GM18499 (cell line): ENCODE measurements at regions not wholly inside any gene's neighbourhood (a gene's known extent, or its start where the extent isn't known, plus 50 kb on each side); places are given as distances from the start of the nearest gene placed in this dataset.
"Not testable (repeated sequence)": the region's sequence is repeated elsewhere in the genome, so short reads cannot be mapped to it uniquely, and the experiment has no call there.

ENCODE experiments used
- ATAC-seq: cut with Tn5 transposase; IDR thresholded peaks from one replicate; pipeline ENCODE4 v1.9.1; 2021; ENCODE audit warnings: moderate number of reproducible peaks; ENCODE audit not compliant: insufficient read depth, unreplicated experiment

GRCh38 chr13:90272356-90272755 lies 1075.1 kb upstream of the MIR17HG start:
- ATAC-seq: no peak

DNA sequence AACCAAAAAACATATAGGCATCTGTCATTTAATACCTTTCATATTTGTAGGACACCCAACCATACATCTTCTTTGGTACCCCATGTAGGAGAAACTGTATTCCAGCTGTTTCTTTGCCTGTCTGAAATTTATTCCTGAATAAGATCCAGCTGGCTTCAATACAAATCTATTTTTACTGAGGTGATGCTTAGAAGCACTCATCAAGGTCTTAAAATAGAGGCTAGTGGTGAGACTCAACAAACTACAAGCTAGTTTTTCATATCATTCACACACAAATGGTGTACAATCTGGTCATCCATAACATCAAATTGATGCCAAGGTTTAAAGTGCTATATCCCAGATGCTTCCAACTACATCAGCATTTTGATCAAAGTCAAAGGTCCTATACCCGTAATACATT lies 1071.3 kb upstream of the MIR17HG start:
- ATAC-seq: no peak

GRCh38 chr13:90278231-90278630 lies 1069.3 kb upstream of the MIR17HG start:
- ATAC-seq: not testable (repeated sequence)

DNA sequence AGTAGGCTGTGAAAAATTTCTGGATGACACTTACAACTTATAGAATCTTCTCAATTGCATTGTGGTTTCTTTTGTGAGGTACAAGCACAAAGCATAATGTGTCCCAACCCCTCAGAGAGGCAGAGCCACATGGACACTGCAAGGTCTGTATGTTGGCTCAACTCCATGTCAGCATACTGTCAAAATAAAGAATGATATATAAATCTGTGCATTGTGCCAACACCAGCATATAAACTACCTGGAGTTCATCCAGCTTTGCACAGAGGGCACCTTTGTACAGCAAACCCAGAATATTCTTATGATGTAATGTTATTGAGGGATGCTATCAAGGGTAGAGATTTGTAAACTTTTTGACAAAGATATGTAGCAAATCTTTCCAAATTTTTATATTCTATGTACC lies 1065.8 kb upstream of the MIR17HG start:
- no peak for ATAC-seq

DNA sequence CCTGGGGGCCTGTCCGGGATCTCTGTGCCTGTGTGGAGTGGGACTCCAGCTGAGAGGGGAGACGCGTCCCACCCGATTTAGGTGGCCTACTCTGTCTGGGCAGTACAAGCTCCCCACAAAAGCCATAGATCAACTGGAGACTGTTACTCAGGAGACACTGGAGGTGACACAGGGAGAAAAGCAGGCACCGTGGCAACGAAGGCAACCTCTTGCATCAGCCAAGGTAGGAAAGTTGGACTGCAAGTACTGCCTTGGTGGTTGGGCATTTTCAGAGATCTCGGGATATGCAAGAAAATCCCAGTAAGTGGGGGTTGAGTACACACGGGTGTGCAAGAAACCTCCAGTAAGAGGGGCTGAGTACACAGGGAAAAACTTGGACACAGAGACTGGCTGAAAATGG lies 1060.0 kb upstream of the MIR17HG start:
- ATAC-seq: no peak

GRCh38 chr13:90293793-90294361 lies 1053.6 kb upstream of the MIR17HG start:
- no peak for ATAC-seq

DNA sequence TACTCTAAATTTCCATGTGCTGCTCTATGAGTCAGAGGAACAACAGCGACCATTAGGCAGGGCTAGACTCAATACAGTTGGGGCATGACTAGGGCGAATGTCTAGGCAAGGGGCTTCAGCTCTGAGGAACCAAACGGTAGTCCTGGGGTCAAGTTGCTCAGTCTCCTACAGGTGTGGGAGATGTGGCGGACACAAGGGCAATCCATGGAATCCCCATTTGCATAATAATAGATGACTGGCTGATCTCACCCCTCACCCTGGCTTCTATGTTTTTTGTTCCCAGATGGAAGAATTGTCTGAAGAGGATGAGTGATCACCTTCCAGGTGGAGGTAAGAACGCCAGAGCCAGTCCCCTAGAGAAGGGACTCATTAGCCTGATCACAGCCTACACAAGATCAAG lies 1048.2 kb upstream of the MIR17HG start:
- ATAC-seq: no peak

GRCh38 chr13:90300015-90300414 lies 1047.5 kb upstream of the MIR17HG start:
- ATAC-seq: no peak

DNA sequence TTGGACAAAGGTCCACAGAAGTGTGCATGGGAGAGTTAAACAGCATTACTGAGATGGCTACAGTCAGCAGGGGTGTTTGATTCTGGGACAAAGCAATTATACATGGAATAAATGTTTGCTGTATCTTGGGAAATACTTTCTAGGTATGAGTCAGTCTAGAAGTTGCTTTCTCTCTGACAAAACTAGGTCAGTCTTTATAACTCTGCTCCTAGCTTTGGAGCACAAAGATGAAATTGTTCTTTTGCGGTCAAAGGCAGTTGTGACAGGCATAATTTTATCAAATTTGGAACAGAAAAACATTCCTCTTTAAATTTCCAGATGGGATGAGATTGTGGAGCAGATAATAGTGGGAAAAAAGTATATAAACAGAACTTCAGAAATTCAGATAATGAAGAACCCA lies 1045.4 kb upstream of the MIR17HG start:
- no peak for ATAC-seq

- no peak for ATAC-seq
Observed at GRCh38 chr13:90305796-90306195, 1041.7 kb upstream of the MIR17HG start.

DNA sequence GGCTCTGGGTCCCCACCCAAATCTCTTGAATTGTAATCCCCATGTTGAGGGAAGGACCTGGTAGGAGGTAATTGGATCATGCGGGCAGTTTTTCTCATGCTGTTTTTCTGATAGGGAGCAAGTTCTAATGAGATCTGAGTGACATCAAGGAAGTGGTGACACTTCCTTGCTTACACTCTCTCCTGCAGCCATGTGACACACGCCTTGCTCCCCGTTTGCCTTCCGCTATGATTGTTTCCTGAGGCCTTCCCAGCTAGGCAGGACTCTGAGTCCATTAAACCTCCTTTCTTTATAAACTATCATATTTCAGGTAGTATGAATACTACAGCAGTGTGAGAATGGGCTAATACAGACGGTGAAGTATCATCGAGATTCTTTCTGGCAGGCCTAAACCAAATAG lies 1040.4 kb upstream of the MIR17HG start:
- no peak for ATAC-seq

DNA sequence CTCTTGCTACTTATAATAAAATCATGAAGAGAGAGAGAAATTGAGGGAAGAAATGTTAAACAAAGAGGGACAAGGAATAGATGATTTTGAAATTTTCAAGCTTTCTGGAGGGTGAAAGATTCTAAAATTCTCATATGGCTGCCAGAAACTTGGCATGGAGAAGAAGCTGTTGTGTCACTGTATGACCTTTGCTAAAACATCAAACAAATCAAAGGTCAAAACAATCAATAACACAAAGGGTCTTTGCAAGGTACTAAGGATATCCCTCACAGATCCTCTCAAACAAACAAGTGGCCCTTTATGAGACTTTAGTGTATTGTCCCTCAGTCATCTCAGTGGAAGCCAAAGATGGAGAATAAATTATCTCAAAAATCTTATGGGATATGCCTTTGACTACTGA lies 1039.2 kb upstream of the MIR17HG start:
- no peak for ATAC-seq

GRCh38 chr13:90311929-90312328 lies 1035.6 kb upstream of the MIR17HG start:
- ATAC-seq: no peak

DNA sequence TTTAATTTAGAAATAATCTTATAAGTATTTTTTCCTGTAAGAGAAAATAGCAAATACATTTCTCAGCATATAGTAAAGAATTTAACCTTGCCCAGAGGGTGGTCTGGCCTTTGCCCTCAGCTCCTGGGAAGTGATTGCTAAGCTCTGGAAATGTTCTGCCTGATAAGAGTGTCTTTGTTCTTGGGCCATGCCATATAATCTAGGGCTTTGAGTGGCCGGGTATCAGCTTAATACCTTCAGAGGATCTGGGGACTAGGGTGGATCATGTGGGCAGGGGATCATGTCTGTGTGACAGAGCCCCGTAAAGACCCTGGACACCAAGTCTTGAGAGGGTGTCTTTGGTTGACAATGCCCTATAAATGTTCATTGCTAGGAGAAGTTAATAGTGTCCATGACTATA lies 1032.4 kb upstream of the MIR17HG start:
- ATAC-seq: no peak

DNA sequence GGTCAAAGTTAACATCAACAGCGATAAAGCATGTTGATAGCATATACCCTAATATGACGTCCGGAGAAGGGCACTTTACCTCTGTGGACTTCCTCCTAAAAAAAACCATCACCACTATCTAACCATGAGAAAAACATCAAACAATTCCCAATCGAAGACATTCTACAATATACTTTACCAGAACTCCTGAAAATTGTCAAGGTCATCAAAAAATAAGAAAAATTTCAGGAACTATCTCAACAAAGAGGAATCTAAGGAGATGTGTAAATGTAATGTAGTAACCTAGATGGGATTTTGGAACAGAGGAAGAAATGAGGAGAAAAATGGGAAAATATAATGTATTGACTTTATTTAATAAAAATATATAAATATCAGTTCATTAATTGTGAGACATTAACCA lies 1026.8 kb upstream of the MIR17HG start:
- no peak for ATAC-seq

DNA sequence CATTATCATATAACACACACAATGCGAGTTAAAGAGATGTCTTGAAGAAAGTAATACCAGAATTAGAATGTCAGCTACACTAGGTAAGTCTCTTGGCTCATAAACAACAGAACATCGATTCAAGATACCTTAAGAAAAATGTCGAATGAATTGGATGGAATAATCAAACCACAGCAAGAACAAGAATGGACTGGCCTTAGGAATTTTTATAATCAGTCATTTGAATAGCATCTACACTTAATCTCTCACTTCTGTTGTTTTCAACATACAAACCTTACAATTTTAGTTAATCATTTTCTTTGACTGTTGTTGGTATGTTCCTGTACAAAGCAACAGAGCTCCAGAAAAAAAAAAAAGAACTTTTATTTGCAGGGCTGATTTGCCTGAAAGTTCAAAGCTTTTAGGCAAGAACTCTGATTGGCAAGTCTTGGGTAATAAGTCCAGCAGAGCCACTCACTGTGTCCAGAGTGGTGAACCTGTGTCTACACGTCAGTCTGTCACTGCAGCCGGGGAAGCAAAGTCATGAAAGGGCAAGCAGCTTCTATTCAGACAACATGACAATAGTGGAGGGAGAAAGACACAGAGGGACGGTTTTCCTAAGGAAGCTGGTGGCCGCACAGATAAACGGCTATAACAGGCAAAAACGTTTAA lies 1026.1 kb upstream of the MIR17HG start:
- ATAC-seq: no peak

- no peak for ATAC-seq
Observed at GRCh38 chr13:90329641-90330040, 1017.8 kb upstream of the MIR17HG start.

- no peak for ATAC-seq
Observed at GRCh38 chr13:90331974-90332373, 1015.5 kb upstream of the MIR17HG start.

- no peak for ATAC-seq
Observed at GRCh38 chr13:90336507-90336906, 1011.0 kb upstream of the MIR17HG start.

DNA sequence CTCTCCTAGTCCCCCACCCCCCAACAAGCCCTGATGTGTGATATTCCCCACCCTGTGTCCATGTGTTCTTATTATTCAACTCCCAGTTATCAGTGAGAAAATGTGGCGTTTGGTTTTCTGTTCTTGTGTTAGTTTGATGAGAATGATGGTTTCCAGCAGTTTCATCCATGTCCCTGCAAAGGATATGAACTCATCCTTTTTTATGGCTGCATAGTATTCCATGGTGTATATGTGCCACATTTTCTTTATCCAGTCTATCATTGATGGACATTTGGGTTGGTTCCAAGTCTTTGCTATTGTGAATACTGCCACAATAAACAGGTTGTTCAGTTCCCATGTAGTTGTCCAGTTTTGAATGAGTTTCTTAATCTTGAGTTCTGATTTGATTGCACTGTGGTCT lies 1006.1 kb upstream of the MIR17HG start:
- ATAC-seq: not testable (repeated sequence)

DNA sequence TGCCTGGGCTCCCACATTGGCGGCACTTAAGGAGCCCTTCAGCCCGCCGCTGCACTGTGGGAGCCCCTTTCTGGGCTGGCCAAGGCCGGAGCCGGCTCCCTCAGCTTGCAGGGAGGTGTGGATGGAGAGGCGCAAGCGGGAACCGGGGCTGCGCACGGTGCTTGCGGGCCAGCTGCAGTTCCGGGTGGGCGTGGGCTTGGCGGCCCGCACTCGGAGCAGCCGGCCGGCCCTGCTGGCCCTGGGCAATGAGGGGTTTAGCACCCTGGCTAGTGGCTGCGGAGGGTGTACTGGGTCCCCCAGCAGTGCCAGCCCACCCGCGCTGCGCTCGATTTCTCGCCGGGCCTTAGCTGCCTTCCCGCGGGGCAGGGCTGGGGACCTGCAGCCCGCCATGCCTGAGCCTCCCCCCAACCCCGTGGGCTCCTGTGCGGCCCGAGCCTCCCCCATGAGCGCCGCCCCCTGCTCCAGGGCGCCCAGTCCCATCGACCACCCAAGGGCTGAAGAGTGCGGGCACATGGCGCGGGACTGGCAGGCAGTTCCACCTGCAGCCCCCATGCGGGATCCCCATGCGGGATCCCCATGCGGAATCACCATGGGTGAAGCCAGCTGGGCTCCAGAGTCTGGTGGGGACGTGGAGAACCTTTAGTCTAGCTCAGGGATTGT lies 998.9 kb upstream of the MIR17HG start:
- ATAC-seq: not testable (repeated sequence)

GRCh38 chr13:90352763-90353162 lies 994.7 kb upstream of the MIR17HG start:
- ATAC-seq: no peak
